HG03442 (cell line): ENCODE measurements at regions not wholly inside any gene's neighbourhood (a gene's known extent, or its start where the extent isn't known, plus 50 kb on each side); places are given as distances from the start of the nearest gene placed in this dataset.

Experiments
- ATAC-seq: cut with Tn5 transposase; IDR thresholded peaks from one replicate; pipeline ENCODE4 v1.9.1; 2021; ENCODE audit warnings: mild to moderate bottlenecking, moderate library complexity; ENCODE audit not compliant: unreplicated experiment

GRCh38 chr2:76464310-76464709 is 753.6 kb upstream of the GCFC2 start:
- ATAC-seq: no peak

- ATAC-seq: no peak
Measured at GRCh38 chr2:76461431-76461830, 750.7 kb upstream of the GCFC2 start.

DNA sequence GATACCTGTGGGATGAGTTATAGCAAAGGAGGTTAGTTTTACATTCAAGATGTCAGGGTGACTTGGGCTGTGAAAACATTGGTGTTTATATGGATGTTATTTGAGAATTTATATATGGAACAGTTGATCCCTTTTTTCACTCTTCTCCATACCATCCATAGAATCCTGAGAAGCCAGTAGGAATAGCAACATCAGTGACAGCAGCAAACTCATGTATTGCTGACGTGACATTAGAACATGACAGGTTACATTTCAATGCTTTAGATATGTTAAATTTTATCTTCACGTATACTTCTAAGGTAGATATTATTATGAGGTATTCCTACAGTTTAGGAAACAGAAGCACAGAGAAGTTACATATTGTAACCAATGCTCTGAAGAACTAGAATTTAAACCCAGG is 745.2 kb upstream of the GCFC2 start:
- no peak for ATAC-seq

DNA sequence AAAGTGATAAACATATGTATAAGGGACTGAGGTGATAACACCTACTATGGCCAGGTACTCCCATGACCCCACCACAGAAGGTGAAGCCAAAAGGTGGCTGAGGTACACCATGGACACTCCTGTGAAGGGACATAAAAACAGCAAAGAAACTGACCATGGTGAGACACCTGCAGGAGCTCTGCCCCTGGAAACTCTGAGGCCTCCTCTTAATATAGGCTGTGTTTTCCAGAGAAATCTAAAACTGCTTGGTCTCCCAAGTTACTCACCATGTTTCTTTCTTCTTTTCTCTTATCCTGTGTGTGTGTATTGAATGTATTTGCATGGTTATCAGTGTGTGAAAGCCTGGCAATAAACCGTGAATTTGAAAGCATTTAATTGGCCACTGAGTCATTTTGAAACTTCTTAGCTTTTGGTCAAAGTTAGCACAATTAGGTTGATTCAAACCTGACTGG is 739.3 kb upstream of the GCFC2 start:
- no peak for ATAC-seq

DNA sequence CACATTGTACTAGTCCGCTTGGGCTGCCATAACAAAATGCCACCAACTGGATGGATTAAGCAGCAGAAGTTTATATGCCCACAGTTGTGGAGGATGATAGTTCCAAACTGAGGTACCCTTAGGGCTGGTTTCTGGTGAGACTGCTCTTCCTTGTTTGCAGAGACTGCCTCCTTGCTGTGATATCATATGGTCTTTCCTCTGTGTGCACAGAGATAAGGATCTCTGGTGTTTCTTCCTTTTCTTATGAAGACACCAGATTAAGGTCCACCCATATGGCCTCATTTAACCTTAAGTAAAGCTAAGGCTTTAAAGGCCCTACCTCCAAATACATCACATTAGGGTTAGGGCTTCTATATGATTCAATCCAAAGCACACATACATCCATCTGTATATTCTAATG is 738.2 kb upstream of the GCFC2 start:
- ATAC-seq: no peak

GRCh38 chr2:76447294-76447693 is 736.6 kb upstream of the GCFC2 start:
- no peak for ATAC-seq

DNA sequence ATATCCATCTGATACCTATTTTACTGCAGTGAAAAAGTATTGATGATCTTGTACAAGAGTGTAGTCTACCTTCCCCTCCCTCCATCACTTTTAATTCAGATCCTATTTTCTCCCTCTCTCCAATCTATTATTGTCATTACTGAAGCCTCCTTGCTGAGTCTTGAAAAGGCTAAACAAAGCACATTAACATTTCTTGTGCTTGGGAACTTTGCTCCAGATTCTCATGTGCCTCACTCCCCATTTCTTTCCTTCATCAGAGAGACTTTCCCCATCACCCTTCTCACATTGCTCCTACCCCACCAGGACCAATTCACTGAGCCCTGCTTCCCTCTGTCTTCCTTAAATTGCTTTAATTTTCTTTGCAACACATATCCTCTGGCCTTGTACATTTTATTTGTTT is 736.2 kb upstream of the GCFC2 start:
- ATAC-seq: no peak

DNA sequence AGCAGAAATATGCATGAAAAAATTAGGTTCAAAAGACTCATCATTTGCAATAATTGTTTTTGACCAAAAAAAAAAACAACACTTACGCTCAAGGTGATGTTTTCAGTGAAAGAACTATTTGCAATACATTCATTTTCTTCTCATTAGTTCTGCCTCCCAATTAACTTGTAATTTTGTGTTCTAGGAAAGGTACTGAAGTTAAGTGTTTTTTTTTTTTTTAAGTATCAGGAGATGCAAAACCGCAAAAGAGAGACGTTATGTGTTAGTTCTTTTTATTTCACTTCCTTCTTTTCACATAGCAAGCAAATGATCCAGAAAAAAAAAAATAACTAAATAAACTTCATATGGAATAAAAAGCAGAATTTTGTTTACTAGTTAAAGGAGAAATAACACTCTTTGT is 735.2 kb upstream of the GCFC2 start:
- no peak for ATAC-seq

DNA sequence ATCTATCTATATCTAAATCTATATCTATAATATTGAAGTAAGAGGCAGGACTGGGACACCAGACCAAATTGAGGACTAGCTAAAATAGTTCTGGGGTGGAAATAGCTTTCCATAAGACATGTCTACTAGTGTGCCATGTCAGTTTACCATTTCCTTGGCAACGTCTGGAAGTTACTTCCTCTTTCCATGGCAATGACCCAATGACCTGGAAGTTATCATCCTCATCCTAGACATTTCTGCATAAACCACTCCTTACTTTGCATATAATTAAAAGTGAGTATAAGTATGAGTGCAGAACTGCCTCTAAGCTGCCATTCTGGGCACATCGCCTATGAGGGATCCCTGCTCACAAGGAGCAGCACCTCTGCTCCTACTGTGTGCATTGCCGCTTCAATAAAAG is 734.0 kb upstream of the GCFC2 start:
- ATAC-seq: no peak

GRCh38 chr2:76437564-76437963 is 726.8 kb upstream of the GCFC2 start:
- no peak for ATAC-seq

DNA sequence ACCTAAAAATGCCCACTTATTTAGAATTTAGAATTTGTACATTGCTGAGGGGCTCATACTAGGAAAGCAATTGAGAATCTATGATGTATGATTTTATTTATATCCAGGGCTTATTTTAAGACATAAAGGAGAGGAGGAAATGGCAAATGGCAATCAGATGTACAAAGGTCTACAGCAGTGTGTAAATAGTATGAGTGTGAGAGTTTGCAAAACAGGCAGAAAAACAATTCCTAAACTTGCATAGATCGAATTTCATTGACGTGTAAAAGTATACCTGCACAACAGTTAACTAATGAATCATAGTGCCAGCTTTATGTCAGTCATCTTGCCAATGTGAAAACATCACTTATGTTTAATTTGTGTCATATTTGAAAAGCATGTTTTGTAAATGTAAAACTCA is 718.7 kb upstream of the GCFC2 start:
- ATAC-seq: no peak

DNA sequence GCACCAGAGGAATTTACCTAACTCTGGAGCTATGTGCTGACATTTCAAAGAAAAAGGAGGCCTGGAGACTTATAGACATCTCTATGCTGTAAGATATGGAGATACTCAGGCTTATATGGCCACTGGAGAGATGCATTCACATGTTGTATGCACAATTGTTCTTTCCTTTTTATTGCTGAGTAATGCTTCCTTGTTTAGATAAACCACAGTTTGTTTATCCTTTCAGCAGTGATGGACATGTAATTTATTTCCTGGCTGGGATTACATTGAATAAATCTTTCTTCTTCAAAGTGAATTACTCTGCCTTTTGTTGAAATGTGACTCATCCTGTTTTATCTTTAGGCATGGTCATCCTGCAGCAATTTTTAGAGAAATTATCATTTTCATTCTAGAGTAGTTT is 716.7 kb upstream of the GCFC2 start:
- ATAC-seq: no peak

- ATAC-seq: peak; percentile 64
Measured at GRCh38 chr2:76415821-76416220, 705.1 kb upstream of the GCFC2 start.

DNA sequence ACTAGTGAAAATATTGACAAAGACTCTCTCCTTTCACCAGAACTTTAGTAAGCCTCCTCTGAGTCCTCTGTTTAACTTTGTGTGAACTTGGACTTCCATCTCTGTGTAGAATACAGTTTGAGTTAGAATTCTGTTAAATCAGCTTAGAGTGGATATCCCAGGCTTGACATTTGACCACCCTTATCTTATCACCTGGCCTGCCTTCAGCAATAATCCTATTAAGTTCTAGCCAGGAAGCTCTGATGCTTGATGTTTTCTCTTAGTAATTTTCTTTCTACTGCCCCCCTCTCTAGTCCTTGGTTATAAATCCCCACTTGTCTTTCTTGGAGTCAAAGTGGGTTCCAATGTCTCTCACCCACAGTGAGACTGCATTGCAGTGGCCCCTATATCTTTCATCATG is 702.7 kb upstream of the GCFC2 start:
- ATAC-seq: no peak

GRCh38 chr2:76406134-76406855 is 695.6 kb upstream of the GCFC2 start:
- no peak for ATAC-seq

DNA sequence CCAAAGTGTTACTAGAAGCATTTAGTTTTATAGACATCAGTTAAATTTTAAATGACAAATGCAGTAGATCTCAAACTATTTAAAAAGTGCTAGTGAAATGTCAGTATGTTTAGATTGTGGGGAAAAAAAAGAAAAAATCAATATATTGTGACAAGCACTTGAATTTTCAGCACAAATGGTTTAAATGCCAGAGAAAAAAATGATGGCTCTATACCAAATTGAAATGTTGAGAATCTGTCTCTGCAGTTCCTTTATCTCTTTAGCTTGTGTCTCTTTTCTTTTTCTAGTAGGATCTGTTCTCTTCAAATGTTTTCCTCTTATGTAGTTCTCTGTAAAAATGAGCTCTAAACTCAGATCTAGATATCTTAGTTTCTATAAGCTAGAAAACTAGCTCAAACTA is 682.6 kb upstream of the GCFC2 start:
- ATAC-seq: no peak

- ATAC-seq: no peak
Measured at GRCh38 chr2:76391678-76392077, 681.0 kb upstream of the GCFC2 start.

GRCh38 chr2:76387294-76387693 is 676.6 kb upstream of the GCFC2 start:
- ATAC-seq: no peak

- ATAC-seq: no peak
Measured at GRCh38 chr2:76385943-76386342, 675.2 kb upstream of the GCFC2 start.

DNA sequence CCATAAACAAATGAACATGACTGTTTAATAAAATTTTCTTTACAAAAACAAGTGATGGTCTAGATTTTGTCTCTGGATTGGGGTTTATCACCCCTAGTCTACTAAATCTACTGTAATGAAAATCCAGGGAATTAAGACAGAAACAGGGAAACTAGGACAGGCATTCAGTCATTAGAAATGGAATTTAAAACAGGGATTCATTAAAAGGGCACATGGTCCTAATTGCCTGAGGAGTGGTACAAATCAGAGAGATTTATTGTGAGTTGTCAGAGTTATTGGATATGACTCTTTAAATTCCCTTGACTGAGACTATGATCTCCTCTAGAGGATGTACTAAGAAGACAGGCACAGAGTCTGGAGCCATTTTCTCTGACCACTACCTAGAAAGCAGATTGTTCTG is 670.9 kb upstream of the GCFC2 start:
- no peak for ATAC-seq

DNA sequence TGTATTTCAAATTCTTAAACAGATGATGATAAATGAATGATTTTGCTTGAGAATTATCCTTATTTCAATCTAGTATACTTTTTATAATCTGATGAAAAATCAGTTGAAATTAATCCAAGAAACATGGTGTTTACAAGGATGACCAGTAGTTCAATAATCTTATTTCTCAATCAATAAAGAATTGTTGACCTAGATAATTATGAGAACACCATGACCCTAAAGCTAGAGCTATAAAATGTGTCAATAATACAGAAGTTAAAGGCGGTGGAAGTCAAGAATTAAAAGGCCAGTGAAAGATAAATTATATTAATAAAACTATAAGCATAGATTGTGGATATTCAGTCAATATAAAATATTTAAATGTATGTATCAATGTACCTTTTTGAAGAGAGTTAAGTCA is 667.4 kb upstream of the GCFC2 start:
- no peak for ATAC-seq

GRCh38 chr2:76341439-76341838 is 630.7 kb upstream of the GCFC2 start:
- ATAC-seq: no peak

- no peak for ATAC-seq
Measured at GRCh38 chr2:76332871-76333270, 622.2 kb upstream of the GCFC2 start.
